ENCODE measurements at regions not wholly inside any gene's neighbourhood (a gene's known extent, or its start where the extent isn't known, plus 50 kb on each side); places are given as distances from the start of the nearest gene placed in this dataset.

DNA sequence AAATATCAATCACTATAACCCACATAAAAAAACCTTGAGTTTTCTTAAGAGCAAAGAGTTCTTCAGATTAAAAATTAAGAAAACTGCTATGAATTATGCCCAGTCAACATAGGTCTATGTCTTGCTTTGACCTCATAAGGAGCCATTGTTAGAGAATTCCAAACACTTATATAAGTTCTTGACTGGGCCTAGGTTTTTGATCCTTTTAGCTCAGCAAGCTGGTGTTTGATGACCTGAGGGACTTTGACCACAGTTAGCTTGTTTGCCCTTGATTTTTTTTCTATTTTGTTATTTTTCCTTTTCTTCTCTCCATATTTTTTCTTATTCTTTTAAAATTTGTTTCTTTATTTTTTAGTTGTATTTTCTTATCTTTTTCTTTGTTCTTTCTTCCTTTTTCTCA, 122.3 kb downstream of the RHOU start:
- no peaks in the 10 kb centered on the region for H3K36me3 Mint-ChIP-seq (ENCODE audit: insufficient read depth)
- H3K4me3 Mint-ChIP-seq: no peak overlapping the region
- H3K27ac Mint-ChIP-seq: no peak overlapping the region
- ATAC-seq (replicated peaks): no peak
- DNase-seq: no peak
- no peaks in the 10 kb centered on the region for H3K4me1 Mint-ChIP-seq (ENCODE audit: low read depth in 2 of 2)
- H3K9me3 Mint-ChIP-seq: peaks cover 0 to 2% of the 10 kb centered on the region in 2 donors
- H3K27me3 Mint-ChIP-seq: peaks cover 19 to 33% of the 10 kb centered on the region in 2 donors

DNA sequence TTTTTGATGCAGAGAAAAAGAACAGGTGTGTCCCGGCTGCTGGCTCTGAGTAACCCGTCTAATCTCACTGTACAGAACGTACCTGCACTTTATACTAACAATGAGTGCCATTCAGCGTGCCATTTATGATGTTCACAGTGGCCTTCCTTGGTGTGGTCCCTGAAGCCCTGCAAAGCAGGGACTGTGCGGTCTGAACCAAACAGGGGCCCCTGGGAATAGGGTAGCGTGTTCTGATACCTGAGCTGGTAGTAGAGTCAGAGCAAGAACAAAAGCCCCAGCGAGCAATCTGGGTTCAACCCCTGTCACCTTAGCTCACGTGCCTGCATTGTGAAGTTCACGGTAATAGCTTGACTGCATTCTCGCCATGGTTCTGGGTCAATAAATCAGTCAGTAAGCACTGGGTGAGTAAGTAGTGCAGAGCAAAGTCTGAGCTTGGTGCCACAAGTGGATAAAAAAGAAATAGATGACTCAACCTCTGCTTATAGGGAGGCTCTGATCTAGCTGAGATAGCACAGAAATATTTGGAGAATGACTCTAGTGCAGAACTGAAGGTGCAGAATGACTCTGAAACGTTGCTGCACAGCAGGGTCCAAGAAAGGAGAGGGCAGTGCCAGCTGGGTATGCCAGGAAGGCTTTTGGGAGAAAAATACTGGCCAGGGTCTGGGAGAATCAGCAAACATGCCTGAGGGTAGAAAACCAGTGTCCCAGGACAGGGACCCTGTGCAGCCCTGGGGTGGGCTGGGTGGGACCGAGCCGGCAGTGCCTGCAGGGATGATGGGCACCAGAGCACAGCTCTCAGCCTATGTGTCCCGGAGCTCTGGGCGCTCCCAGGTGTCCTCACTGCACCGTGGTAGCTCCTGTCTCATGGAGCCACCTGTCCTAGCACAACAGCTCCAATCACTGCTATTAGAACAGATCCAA, 125.9 kb downstream of the RHOU start:
- Mint-ChIP-seq H3K9me3 (no peaks in the 10 kb centered on the region), H3K36me3 (ENCODE audit: insufficient read depth) (peaks cover 3% of the 10 kb centered on the region), H3K27ac (no peak overlapping the region), H3K4me3 (no peak overlapping the region), H3K4me1 (ENCODE audit: low read depth in 2 of 2) (peaks cover 10 to 12% of the 10 kb centered on the region in 2 donors), H3K27me3 (peaks cover 19 to 41% of the 10 kb centered on the region in 2 donors)
- DNase-seq (no peak), ATAC-seq (replicated peaks) (no peak)

DNA sequence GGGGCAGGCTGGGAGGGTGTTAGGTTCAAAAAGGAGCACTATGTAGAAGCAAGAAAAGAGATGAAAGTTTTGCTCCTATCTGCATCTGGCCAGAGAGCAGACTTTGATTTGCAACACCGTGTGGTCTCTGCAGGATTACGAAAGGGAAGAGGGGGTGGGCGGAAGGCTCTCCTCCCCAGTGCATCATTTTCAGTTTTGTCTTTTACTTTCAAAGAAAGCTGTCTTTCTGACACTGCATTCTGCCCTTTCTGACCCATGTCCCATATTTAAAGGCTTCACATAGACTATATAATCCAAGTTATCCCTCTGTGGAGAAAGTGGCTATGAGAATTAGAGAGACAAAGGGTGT, 126.5 kb downstream of the RHOU start:
- Mint-ChIP-seq H3K27me3 (peaks cover 19 to 41% of the 10 kb centered on the region in 2 donors), H3K9me3 (no peaks in the 10 kb centered on the region), H3K27ac (no peak overlapping the region), H3K36me3 (ENCODE audit: insufficient read depth) (peaks cover 3% of the 10 kb centered on the region), H3K4me1 (ENCODE audit: low read depth in 2 of 2) (peaks cover 10 to 12% of the 10 kb centered on the region in 2 donors), H3K4me3 (no peak overlapping the region)
- no peak for DNase-seq
- no peak for ATAC-seq (replicated peaks)

DNA sequence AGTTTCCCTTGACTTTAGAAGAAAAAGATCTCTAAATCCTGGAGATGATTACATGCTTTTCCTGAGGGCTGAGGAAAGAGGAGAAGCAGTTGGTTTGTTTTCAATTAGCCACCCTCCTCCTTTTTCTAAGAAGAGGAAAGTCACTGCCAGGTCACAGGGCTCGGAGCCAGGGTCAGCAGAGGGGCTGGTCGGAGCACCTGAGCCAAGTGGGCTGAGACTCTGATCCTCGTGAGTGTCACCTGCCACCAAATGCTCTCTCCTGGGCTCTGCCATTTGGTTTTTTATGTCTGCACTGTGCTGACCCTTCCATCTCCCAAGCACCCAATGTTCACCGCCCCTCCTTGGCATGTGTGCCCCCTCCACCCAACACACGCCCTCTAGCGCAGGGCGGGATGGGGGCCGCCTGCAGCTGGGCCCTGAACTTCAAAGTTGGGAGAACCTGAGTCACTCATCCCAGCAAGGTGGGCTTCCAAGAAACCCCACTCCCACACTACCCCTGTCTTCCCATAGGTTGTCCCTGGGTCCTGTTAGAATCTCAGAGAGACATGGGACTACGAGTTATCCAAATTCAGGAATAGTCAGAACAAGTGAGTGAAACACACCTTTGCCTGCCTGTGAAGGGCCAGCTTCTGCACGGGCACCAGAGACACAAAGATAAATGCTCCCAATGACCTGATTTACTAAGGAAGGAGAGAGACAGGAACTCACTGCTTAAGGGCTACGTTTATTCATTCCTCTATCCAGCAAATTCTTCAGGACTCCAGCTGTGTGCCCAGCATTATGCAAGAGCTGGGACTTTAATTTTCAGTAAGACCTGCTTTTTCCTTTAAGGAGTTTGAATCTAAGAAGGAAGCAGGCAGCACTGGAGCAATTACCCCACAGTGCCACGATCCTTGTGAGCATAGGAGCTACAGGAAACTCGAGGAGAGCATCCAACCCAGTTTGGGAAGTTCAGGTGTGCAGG, 127.5 kb downstream of the RHOU start:
- H3K27me3 Mint-ChIP-seq: peaks cover 19 to 41% of the 10 kb centered on the region in 2 donors

DNA sequence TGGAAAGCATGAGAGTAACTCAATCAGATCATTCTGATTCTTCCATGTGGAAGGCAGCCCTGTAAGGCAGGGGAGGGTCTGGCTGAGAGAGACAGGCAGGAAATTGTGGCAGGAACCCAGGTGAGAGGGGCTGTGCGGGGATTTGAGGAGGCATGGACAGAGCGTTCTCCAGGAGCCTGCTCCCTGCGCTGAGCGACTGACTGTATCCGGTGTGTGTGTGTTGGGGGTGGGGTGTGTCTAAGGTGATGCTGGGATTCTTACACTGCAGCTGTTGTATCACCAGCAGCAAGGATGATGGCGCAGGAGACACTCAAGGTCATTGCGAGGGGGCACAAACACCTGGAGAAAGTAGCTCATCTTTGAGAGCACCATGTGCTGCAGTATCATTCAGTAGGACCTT, 128.5 kb downstream of the RHOU start:
- DNase-seq (no peak), ATAC-seq (replicated peaks) (no peak)
- peaks cover 10 to 12% of the 10 kb centered on the region in 2 donors for H3K4me1 Mint-ChIP-seq (ENCODE audit: low read depth in 2 of 2)
- H3K27me3 Mint-ChIP-seq: peaks cover 19 to 41% of the 10 kb centered on the region in 2 donors
- H3K4me3 Mint-ChIP-seq: no peak overlapping the region
- H3K27ac Mint-ChIP-seq: peak overlapping the region; percentile 42 to 52
- H3K9me3 Mint-ChIP-seq: no peaks in the 10 kb centered on the region
- H3K36me3 Mint-ChIP-seq (ENCODE audit: insufficient read depth): peaks cover 3% of the 10 kb centered on the region

More for the DNA sequence above, 127.5 kb downstream of the RHOU start:
- Mint-ChIP-seq H3K36me3 (ENCODE audit: insufficient read depth) (peaks cover 3% of the 10 kb centered on the region), H3K27ac (peak overlapping the region; percentile 42 to 52), H3K4me1 (ENCODE audit: low read depth in 2 of 2) (peaks cover 10 to 12% of the 10 kb centered on the region in 2 donors), H3K9me3 (no peaks in the 10 kb centered on the region), H3K4me3 (no peak overlapping the region)
- ATAC-seq (replicated peaks) (no peak), DNase-seq (no peak)

DNA sequence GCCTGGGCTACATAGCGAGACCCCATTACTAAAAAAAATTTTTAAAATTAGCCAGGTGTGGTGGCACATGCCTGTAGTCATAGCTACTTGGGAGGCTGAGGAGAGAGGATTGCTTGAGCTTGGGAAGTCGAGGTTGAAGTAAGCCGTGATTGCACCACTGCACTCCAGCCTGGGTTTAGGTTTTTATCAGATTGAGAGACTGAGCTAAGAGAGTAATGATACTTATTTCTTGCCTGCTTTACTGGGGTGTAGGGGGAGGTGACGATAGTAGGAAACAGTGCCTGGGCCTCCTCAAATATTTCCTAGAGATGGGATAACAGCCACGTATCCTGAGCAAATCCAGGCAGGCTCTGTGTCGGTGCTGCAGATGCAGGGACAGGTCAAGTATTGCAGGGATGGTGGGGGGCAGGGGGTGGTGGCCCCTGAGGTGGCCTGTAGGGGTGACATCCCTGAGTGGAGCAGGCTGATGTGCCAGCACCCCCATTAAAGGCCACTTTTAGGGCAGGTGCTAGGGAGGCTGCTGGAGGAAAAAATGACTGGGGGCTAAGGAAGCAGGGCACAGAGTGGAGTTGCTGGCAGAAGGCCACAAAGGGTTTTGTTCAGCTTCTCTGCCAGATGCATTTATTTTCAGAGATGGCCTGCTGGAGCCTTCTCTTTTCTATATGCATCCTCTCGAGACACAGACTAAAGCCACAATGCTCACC, 130.5 kb downstream of the RHOU start:
- peaks cover 10 to 12% of the 10 kb centered on the region in 2 donors for H3K4me1 Mint-ChIP-seq (ENCODE audit: low read depth in 2 of 2)
- H3K27ac Mint-ChIP-seq: no peak overlapping the region
- H3K36me3 Mint-ChIP-seq (ENCODE audit: insufficient read depth): peaks cover 3% of the 10 kb centered on the region
- ATAC-seq (replicated peaks) (no peak), DNase-seq (no peak)
- H3K27me3 Mint-ChIP-seq: peaks cover 6 to 23% of the 10 kb centered on the region in 2 donors
- H3K9me3 Mint-ChIP-seq: no peaks in the 10 kb centered on the region
- H3K4me3 Mint-ChIP-seq: no peak overlapping the region

DNA sequence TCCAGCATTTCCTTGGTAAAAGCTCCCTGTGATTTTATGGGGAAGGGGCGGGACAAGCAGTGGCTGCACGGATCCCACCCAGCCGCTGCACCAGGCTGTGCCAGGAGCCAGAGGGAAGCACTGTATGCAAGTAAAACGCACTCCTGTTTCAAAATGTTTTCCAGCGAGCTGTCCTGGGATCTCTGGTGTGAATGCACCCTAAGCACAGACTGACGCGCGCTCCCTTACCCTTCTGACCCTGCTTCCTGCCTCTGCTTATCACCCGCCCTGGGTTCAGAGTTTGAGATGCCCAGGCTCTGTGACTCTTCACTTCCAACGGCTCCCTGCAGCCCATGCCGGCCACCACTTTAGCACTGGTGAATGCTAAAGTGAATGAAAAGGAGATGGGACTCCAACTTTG, 131.2 kb downstream of the RHOU start:
- peak overlapping the region; percentile 3 to 29 for H3K27ac Mint-ChIP-seq
- no peak overlapping the region for H3K4me3 Mint-ChIP-seq
- H3K27me3 Mint-ChIP-seq: peaks cover 0 to 16% of the 10 kb centered on the region in 2 donors
- ATAC-seq (replicated peaks) (no peak), DNase-seq (no peak)
- peaks cover 10 to 12% of the 10 kb centered on the region in 2 donors for H3K4me1 Mint-ChIP-seq (ENCODE audit: low read depth in 2 of 2)
- H3K9me3 Mint-ChIP-seq: no peaks in the 10 kb centered on the region
- H3K36me3 Mint-ChIP-seq (ENCODE audit: insufficient read depth): peaks cover 3% of the 10 kb centered on the region

DNA sequence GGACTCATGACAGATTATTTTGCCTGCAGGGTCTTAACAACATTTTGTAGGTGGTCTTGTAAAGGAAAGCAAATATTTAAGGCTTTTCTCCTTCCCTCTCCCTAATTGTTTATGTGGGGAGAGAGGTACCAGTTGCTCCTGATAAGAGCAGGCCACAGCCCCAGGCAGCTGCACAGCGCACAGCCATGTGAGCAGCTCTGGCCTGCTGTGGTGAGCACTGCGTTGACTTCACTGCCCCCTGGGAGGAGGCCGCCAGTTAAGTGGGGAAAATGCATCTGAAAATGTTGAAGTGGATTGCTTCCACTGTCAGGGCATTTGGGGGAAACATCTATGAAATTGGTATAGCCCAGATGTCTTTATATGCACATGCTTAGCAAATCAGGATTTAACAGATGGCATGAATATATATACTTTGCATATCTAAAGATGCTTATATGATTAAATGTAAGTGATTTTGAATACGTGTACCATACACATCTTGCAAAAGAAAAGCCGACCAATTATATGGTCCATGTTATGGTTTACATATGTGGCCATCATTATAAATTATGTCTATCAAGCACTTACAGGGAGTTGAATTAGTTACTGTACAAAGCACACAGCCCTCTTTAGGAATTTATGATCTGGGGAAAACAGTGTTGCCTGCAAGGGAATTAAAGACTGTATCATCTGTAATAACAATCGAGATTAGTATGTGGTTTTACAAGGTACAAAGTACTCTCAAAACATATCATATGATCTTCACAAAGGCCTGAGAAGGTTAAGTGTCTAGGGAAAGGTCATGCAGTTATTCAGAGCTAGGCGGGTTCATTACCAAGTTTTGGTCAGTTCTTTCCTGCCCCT, 132.1 kb downstream of the RHOU start:
- peaks cover 10 to 12% of the 10 kb centered on the region in 2 donors for H3K4me1 Mint-ChIP-seq (ENCODE audit: low read depth in 2 of 2)
- ATAC-seq (replicated peaks) (no peak), DNase-seq (no peak)
- peaks cover 0 to 8% of the 10 kb centered on the region in 2 donors for H3K27me3 Mint-ChIP-seq
- no peak overlapping the region for H3K4me3 Mint-ChIP-seq
- H3K36me3 Mint-ChIP-seq (ENCODE audit: insufficient read depth): peaks cover 3% of the 10 kb centered on the region
- H3K9me3 Mint-ChIP-seq: no peaks in the 10 kb centered on the region
- H3K27ac Mint-ChIP-seq: peak overlapping the region in 1 of 2 donors; percentile 29

DNA sequence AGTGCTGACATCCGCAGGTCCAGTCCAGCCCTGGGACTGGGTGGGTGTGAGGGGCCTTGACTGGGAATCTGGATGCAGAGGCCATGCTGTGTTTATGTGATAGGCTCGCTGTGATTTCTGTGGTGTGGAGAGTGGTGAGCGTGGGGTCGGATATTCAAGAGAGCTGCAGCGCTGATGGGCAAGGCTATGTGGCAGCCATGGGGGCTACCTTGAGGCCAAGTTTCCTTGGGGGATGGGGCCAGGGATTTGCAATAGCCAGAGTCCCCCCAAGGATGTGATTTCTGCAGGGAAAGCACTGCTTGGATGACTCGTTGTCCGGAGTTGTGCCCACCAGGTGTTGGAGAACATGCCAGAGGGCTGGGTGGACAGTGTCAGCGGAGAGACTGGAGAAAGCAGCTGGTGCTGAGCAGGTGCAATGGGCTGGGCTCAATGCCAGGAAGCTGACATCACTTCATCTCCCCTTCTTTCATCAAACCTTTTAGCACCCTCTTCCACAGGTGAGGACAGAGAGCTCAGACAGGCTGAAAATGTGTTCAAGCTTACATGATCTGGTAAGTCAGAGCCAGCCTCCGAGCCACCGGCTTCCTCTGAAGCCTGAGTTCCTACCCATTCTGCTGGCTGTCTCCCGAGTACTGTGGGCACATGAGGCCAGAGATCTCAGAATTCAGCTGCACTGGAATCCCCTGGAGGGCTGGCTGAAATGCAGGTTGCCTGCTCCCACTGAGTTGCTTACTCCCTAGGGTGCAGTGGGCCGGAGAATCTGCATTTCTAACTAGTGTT, 132.9 kb downstream of the RHOU start:
- Mint-ChIP-seq H3K27me3 (peaks cover 0 to 6% of the 10 kb centered on the region in 2 donors), H3K4me1 (ENCODE audit: low read depth in 2 of 2) (peaks cover 10% of the 10 kb centered on the region in 2 donors), H3K9me3 (no peaks in the 10 kb centered on the region), H3K36me3 (ENCODE audit: insufficient read depth) (peaks cover 2% of the 10 kb centered on the region), H3K4me3 (no peak overlapping the region), H3K27ac (no peak overlapping the region)
- DNase-seq (no peak), ATAC-seq (replicated peaks) (no peak)

DNA sequence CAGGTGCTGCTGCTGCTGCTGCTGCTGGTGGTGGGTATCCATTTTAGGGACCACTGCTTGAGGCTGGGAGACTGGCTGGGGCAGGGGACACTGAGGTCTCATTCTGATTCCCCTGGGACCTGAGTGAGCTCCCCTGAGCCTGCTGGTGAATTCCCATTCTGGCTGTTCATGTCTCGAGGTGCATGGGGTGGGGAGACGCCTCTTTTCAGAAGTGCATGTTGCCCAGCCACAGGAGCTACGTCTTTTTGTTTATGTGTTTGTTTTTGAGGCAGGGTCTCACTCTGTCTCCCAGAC, 133.4 kb downstream of the RHOU start:
- no peak for DNase-seq
- Mint-ChIP-seq H3K9me3 (no peaks in the 10 kb centered on the region), H3K27ac (no peak overlapping the region), H3K27me3 (peaks cover 0 to under 1% of the 10 kb centered on the region in 2 donors), H3K36me3 (ENCODE audit: insufficient read depth) (no peaks in the 10 kb centered on the region), H3K4me1 (ENCODE audit: low read depth in 2 of 2) (peaks cover 5 to 6% of the 10 kb centered on the region in 2 donors), H3K4me3 (no peak overlapping the region)
- ATAC-seq (replicated peaks): no peak

DNA sequence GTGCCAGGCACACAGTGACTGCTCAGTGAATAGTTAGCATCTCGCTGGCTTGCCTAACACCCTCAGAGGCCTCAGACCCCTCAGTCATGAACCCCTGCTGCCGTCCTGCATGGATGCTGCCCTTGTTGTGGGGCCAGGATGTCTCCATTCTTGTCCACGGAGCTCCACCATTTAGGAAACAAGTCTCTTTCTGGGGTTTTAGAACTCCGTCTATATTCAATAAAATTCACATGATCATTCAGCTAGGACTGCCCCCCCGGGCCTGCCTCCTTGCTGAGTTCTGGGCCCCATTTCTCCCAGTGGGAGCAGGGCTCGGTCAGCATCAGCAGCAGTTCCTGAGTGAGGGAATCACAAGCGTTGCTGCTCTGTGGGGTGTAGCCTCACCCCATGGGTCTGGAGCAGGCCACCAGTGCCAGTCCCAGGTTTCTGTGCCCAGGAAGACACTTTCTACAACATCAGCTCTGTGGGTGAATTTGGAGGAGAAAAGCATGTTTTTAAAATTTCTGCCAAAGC, 134.1 kb downstream of the RHOU start:
- H3K9me3 Mint-ChIP-seq: no peaks in the 10 kb centered on the region
- H3K4me3 Mint-ChIP-seq: no peak overlapping the region
- H3K27ac Mint-ChIP-seq: no peak overlapping the region
- ATAC-seq (replicated peaks) (no peak), DNase-seq (no peak)
- H3K27me3 Mint-ChIP-seq: no peaks in the 10 kb centered on the region
- H3K4me1 Mint-ChIP-seq (ENCODE audit: low read depth in 2 of 2): peaks cover 2 to 4% of the 10 kb centered on the region in 2 donors
- H3K36me3 Mint-ChIP-seq (ENCODE audit: insufficient read depth): no peaks in the 10 kb centered on the region

All from effector memory CD8-positive, alpha-beta T cell (primary cell).